SIG-M5 treated with dmso at 0.1 percent for 504 hours (cell line): ENCODE measurements at regions not wholly inside any gene's neighbourhood (a gene's known extent, or its start where the extent isn't known, plus 50 kb on each side); places are given as distances from the start of the nearest gene placed in this dataset.

Experiments
- DNase-seq: peaks from one replicate; lab custom pipeline; 2025; ENCODE audit not compliant: unreplicated experiment; lab: John Stamatoyannopoulos, UW

- DNase-seq: no peak
Observed at GRCh38 chr3:106587551-106587950, 718.7 kb upstream of the CBLB start.

GRCh38 chr3:106588739-106589138, 719.9 kb upstream of the CBLB start:
- no peak for DNase-seq

GRCh38 chr3:106589311-106589942, 720.6 kb upstream of the CBLB start:
- no peak for DNase-seq

GRCh38 chr3:106590216-106590615, 721.4 kb upstream of the CBLB start:
- DNase-seq: no peak

GRCh38 chr3:106593381-106593780, 724.6 kb upstream of the CBLB start:
- DNase-seq: no peak

- peak; percentile 71 for DNase-seq
Observed at GRCh38 chr3:106609666-106610301, 741.0 kb upstream of the CBLB start.

- no peak for DNase-seq
Observed at GRCh38 chr3:106610362-106610959, 741.6 kb upstream of the CBLB start.

- DNase-seq: no peak
Observed at GRCh38 chr3:106611116-106611515, 742.3 kb upstream of the CBLB start.

GRCh38 chr3:106611841-106612240, 743.0 kb upstream of the CBLB start:
- DNase-seq: no peak

GRCh38 chr3:106616556-106616955, 747.7 kb upstream of the CBLB start:
- no peak for DNase-seq

GRCh38 chr3:106617276-106617675, 748.5 kb upstream of the CBLB start:
- DNase-seq: no peak

- DNase-seq: no peak
Observed at GRCh38 chr3:106620646-106621045, 751.8 kb upstream of the CBLB start.

- DNase-seq: no peak
Observed at GRCh38 chr3:106624154-106624553, 753.1 kb upstream of the CCDC54 start.

GRCh38 chr3:106628407-106628806, 748.8 kb upstream of the CCDC54 start:
- DNase-seq: no peak

- peak; percentile 32 for DNase-seq
Observed at GRCh38 chr3:106629215-106629832, 747.9 kb upstream of the CCDC54 start.

- no peak for DNase-seq
Observed at GRCh38 chr3:106631373-106632108, 745.7 kb upstream of the CCDC54 start.

- DNase-seq: no peak
Observed at GRCh38 chr3:106635271-106635670, 742.0 kb upstream of the CCDC54 start.

GRCh38 chr3:106635826-106636225, 741.4 kb upstream of the CCDC54 start:
- no peak for DNase-seq

GRCh38 chr3:106640353-106640752, 736.9 kb upstream of the CCDC54 start:
- no peak for DNase-seq

- no peak for DNase-seq
Observed at GRCh38 chr3:106642161-106642560, 735.1 kb upstream of the CCDC54 start.

- no peak for DNase-seq
Observed at GRCh38 chr3:106643684-106644161, 733.5 kb upstream of the CCDC54 start.
